ENCODE measurements at regions not wholly inside any gene's neighbourhood (a gene's known extent, or its start where the extent isn't known, plus 50 kb on each side); places are given as distances from the start of the nearest gene placed in this dataset.

DNA sequence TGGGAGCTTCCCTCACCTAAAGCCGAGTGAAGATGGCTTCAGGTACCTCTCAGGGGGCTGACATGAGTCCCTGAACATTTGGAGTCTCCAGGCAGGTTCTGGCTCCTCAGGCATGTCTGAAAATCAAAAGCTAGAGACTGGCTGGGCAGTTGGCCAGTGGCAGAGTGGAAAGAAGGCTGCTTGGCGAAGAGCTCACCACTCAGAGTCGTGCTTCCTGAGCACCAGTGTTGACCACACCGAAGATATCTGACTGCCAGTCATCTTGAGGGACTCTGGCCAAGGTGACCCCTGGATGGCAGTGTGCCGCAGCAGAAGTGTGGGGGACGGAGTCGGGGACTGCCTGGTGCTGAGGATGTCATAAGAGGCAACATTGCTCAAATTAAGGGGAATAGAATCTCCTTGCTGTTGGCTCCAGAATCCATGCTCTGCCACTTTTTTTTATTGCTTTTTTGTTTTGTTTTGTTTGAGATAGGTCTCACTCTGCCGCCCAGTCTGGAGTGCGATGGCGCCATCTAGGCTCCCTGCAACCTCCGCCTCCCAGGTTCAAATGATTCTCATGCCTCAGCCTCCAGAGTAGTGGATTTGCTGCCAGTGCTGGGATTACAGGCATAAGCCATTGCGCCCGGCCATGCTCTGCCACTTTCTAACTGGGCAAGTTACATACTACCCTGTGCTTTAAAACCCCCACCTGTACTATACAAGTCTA lies 172.5 kb upstream of the GATB start:
- no peaks in the 10 kb centered on the region for H3K4me1 ChIP-seq (ENCODE audit: control insufficient read depth, insufficient read depth, low read length)
- no peak overlapping the region for H3K4me3 ChIP-seq (ENCODE audit: low read length)
- H3K27ac ChIP-seq (ENCODE audit: low read length) = no peak overlapping the region
- H3K36me3 ChIP-seq (ENCODE audit: control insufficient read depth, insufficient read depth, low read length) = no peaks in the 10 kb centered on the region
- WGBS (ENCODE audit: insufficient coverage, low lambda C conversion rate) = no CpG with 5 or more reads among the region's 13 CpGs
- H3K9me3 ChIP-seq (ENCODE audit: control insufficient read depth, low read depth, low read length) = no peaks in the 10 kb centered on the region
- no peak for DNase-seq
- no peaks in the 10 kb centered on the region for H3K27me3 ChIP-seq (ENCODE audit: control insufficient read depth, insufficient read depth, low read length)

DNA sequence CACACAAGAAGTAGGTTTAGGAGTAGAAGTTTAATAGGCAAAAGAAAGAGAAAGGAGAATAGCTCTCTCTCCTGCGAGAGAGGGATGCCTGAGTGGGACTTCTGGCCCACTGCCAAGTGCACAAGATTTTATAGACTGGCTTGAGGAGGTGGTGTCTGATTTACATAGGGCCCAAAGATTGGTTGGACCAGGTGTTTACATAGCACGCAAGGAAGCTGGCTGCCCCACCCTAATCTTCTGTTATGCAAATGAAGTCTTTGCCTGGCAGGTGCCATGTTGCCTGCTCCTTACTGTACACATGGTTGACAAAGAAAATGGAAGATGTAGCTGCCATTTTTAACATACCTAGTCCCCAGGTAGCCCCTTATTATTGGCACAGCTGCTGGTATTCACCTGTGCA lies 170.8 kb upstream of the GATB start:
- no peaks in the 10 kb centered on the region for H3K9me3 ChIP-seq (ENCODE audit: control insufficient read depth, low read depth, low read length)
- H3K27ac ChIP-seq (ENCODE audit: low read length) = no peak overlapping the region
- no peaks in the 10 kb centered on the region for H3K36me3 ChIP-seq (ENCODE audit: control insufficient read depth, insufficient read depth, low read length)
- no peaks in the 10 kb centered on the region for H3K4me1 ChIP-seq (ENCODE audit: control insufficient read depth, insufficient read depth, low read length)
- no CpG with 5 or more reads among the region's 2 CpGs for WGBS (ENCODE audit: insufficient coverage, low lambda C conversion rate)
- H3K27me3 ChIP-seq (ENCODE audit: control insufficient read depth, insufficient read depth, low read length) = no peaks in the 10 kb centered on the region
- no peak for DNase-seq
- no peak overlapping the region for H3K4me3 ChIP-seq (ENCODE audit: low read length)

DNA sequence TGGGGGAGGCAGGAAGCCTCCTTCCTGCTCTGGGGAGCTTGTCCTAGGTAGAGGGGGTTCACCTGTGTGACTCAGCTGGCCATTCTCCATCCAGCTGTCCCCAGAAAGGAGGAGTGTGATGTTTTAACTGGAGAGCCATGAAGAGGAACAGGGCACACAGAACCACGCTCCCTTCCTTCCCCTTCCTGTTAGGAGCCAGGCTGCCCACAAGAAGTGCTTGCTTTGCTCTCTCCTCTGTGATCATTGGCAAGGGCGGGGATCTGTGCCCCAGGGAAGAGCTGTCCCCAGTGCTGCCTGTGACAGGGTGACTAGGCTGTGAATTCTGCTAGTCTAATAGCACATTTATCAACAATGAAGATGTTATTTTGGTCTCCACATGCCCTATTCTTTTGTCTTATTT lies 169.6 kb upstream of the GATB start:
- Histone ChIP-seq H3K27ac (ENCODE audit: low read length) (no peak overlapping the region), H3K36me3 (ENCODE audit: control insufficient read depth, insufficient read depth, low read length) (no peaks in the 10 kb centered on the region), H3K4me1 (ENCODE audit: control insufficient read depth, insufficient read depth, low read length) (no peaks in the 10 kb centered on the region), H3K9me3 (ENCODE audit: control insufficient read depth, low read depth, low read length) (no peaks in the 10 kb centered on the region), H3K27me3 (ENCODE audit: control insufficient read depth, insufficient read depth, low read length) (no peaks in the 10 kb centered on the region), H3K4me3 (ENCODE audit: low read length) (no peak overlapping the region)
- DNase-seq = no peak
- WGBS (ENCODE audit: insufficient coverage, low lambda C conversion rate) = no CpG with 5 or more reads among the region's 2 CpGs

DNA sequence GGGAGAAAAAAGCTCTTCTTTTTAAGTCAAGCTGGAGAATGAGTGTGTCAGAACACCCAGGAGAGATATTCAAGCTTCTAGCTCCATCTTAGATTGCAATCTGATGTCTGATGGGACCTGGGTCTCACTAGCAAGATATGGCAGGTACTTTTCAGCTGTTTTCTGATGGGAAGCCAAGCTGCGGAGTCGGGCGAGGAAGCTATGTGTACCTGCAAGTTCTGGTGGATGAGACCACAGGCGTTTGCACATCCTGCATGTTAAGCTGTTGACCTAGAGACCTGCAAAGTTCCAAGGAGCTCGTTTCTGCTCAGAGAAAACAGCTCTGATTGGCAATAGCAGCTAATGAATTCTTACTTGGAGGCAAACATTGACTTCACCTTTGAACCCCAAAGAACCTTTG lies 167.3 kb upstream of the GATB start:
- Histone ChIP-seq H3K27ac (ENCODE audit: low read length) (no peak overlapping the region), H3K36me3 (ENCODE audit: control insufficient read depth, insufficient read depth, low read length) (no peaks in the 10 kb centered on the region), H3K4me3 (ENCODE audit: low read length) (no peak overlapping the region), H3K4me1 (ENCODE audit: control insufficient read depth, insufficient read depth, low read length) (no peaks in the 10 kb centered on the region), H3K27me3 (ENCODE audit: control insufficient read depth, insufficient read depth, low read length) (no peaks in the 10 kb centered on the region), H3K9me3 (ENCODE audit: control insufficient read depth, low read depth, low read length) (no peaks in the 10 kb centered on the region)
- 20% methylated on average over 1 of the region's 5 CpGs for WGBS (ENCODE audit: insufficient coverage, low lambda C conversion rate)
- no peak for DNase-seq

DNA sequence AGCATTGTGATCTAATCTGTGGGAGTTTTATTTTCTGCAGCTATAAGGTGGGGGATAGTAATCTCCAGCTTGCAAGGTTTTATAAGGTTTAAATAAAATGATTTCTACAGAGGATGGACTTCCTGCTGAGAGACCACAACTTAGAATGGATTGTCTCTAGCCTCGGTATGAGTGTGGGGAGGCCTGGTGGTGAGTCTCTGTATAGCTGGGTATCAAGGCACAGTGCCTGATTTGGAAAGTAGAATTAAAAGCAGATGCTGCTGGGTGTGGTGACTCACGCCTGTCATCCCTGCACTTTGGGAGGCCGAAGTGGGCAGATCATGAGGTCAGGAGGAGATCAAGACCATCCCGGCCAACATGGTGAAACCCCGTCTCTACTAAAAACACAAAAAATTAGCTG lies 162.0 kb upstream of the GATB start:
- Histone ChIP-seq H3K9me3 (ENCODE audit: control insufficient read depth, low read depth, low read length) (no peaks in the 10 kb centered on the region), H3K4me3 (ENCODE audit: low read length) (no peak overlapping the region), H3K36me3 (ENCODE audit: control insufficient read depth, insufficient read depth, low read length) (no peaks in the 10 kb centered on the region), H3K4me1 (ENCODE audit: control insufficient read depth, insufficient read depth, low read length) (no peaks in the 10 kb centered on the region), H3K27ac (ENCODE audit: low read length) (no peak overlapping the region), H3K27me3 (ENCODE audit: control insufficient read depth, insufficient read depth, low read length) (peaks cover 2% of the 10 kb centered on the region)
- no peak for DNase-seq
- WGBS (ENCODE audit: insufficient coverage, low lambda C conversion rate) = no CpG with 5 or more reads among the region's 5 CpGs

DNA sequence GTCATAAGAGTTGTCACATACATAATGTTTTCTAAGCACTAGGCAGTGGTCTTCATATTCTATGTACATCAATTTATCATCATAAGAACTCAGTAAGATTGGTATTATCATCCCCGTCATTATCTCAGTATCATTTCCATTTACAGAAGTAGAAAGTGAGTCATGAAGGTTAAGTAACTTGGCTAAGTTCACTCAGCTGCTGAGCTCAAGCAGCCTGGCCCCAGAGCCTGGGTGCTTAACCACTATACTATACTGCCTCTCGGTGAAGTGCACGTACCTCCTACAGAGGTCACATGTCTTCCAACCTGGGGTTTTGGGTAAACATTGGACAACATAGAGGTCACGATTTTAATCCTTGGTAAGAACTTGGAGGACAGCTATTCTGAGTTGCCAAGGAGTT lies 161.5 kb upstream of the GATB start:
- H3K27ac ChIP-seq (ENCODE audit: low read length) = no peak overlapping the region
- no peaks in the 10 kb centered on the region for H3K9me3 ChIP-seq (ENCODE audit: control insufficient read depth, low read depth, low read length)
- no peak for DNase-seq
- H3K4me3 ChIP-seq (ENCODE audit: low read length) = no peak overlapping the region
- H3K36me3 ChIP-seq (ENCODE audit: control insufficient read depth, insufficient read depth, low read length) = no peaks in the 10 kb centered on the region
- no CpG with 5 or more reads among the region's 4 CpGs for WGBS (ENCODE audit: insufficient coverage, low lambda C conversion rate)
- H3K4me1 ChIP-seq (ENCODE audit: control insufficient read depth, insufficient read depth, low read length) = no peaks in the 10 kb centered on the region
- H3K27me3 ChIP-seq (ENCODE audit: control insufficient read depth, insufficient read depth, low read length) = peaks cover 2% of the 10 kb centered on the region

DNA sequence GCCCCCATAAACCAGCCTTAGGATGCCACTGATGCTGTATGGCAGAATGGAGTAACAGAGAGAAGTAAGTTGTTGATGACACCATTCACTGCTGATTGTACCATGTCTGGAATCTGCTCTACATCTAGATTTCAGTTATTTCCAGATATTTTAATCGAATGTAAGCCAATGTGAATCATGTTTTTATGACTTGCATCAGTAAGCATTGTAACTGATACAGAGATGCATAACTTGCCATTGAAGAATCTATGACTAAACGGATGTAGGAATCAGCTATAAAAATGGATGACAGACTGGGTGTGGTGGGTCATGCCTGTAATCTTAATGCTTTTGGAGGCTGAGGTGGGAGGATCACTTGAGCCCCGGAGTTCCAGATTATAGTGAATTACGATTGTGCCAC lies 161.0 kb upstream of the GATB start:
- H3K4me1 ChIP-seq (ENCODE audit: control insufficient read depth, insufficient read depth, low read length) = no peaks in the 10 kb centered on the region
- H3K9me3 ChIP-seq (ENCODE audit: control insufficient read depth, low read depth, low read length) = no peaks in the 10 kb centered on the region
- H3K36me3 ChIP-seq (ENCODE audit: control insufficient read depth, insufficient read depth, low read length) = no peaks in the 10 kb centered on the region
- no peak overlapping the region for H3K4me3 ChIP-seq (ENCODE audit: low read length)
- H3K27me3 ChIP-seq (ENCODE audit: control insufficient read depth, insufficient read depth, low read length) = peaks cover 2% of the 10 kb centered on the region
- no peak overlapping the region for H3K27ac ChIP-seq (ENCODE audit: low read length)
- no peak for DNase-seq
- WGBS (ENCODE audit: insufficient coverage, low lambda C conversion rate) = 95% methylated on average over 3 of the region's 4 CpGs

DNA sequence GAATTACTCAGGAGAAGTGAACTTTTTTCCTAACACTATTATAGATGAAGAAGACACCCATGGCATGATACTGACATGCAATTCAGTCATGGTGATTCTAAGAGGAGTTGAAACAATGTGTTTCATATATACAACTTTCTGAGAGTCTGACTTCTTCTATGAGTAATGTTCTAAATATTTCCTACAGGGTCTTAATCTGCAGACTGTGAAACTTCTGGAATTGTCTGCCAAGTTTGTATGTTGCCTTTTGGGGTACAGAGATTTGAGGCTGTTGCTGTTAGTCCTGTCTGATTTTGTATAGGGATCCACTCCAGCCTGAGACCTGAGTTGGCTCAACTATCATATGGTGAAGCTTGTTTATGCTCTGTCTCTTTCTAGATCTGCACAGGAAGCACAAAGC lies 160.6 kb upstream of the GATB start:
- H3K27ac ChIP-seq (ENCODE audit: low read length) = no peak overlapping the region
- no peaks in the 10 kb centered on the region for H3K4me1 ChIP-seq (ENCODE audit: control insufficient read depth, insufficient read depth, low read length)
- no peak for DNase-seq
- no peaks in the 10 kb centered on the region for H3K9me3 ChIP-seq (ENCODE audit: control insufficient read depth, low read depth, low read length)
- no peak overlapping the region for H3K4me3 ChIP-seq (ENCODE audit: low read length)
- H3K27me3 ChIP-seq (ENCODE audit: control insufficient read depth, insufficient read depth, low read length) = peaks cover 2% of the 10 kb centered on the region
- no peaks in the 10 kb centered on the region for H3K36me3 ChIP-seq (ENCODE audit: control insufficient read depth, insufficient read depth, low read length)

DNA sequence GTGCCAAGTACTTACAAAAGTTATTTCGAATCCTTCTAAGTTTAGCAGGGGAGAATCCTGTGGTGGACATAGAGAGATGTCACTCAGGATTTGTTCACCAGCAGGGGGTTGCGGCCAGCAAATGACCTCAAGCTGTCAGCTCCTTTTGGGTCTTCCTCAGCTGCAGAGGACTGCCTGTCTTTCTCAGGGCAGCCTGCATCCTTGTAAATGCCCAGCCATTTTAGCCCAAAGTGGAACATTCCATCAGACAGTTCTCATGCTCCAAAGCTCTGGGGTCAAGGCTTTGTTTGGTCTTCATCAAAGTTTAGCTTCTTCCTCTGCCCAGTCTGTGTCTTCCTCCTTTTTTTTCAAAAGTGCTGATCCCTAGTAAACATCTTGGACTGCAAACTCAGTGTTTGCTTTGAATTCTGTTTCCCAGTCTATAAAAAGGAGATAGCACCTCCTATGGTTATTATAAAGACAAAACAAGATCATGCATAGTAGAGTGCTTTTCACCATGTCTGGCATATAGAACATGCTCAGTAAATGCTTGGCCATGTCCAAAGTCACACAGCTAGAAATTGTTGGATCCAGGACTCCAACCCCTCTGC lies 156.4 kb upstream of the GATB start:
- no peaks in the 10 kb centered on the region for H3K4me1 ChIP-seq (ENCODE audit: control insufficient read depth, insufficient read depth, low read length)
- H3K9me3 ChIP-seq (ENCODE audit: control insufficient read depth, low read depth, low read length) = no peaks in the 10 kb centered on the region
- H3K4me3 ChIP-seq (ENCODE audit: low read length) = no peak overlapping the region
- H3K27ac ChIP-seq (ENCODE audit: low read length) = no peak overlapping the region
- WGBS (ENCODE audit: insufficient coverage, low lambda C conversion rate) = no CpG with 5 or more reads among the region's 2 CpGs
- H3K27me3 ChIP-seq (ENCODE audit: control insufficient read depth, insufficient read depth, low read length) = no peaks in the 10 kb centered on the region
- no peak for DNase-seq
- H3K36me3 ChIP-seq (ENCODE audit: control insufficient read depth, insufficient read depth, low read length) = no peaks in the 10 kb centered on the region

DNA sequence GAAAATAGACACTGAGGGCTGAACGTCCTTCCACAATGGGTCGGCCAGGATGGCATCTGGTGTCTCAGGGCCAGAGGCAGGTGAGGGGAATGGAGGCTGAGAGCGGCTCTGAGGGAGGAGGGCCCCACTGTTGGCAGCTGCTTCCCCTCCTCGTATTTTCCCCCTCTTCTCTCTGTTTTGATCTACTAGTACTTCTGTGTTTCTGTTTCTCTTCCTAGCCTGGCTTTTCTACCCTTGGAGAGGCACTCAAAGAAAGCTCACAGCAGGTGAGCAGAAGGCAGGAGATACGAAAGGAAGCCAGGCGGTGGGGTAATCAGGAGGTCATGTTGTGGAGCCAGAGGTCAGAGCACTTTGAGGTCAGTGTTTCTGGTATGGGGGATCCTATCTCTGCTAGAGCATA lies 151.8 kb upstream of the GATB start:
- WGBS (ENCODE audit: insufficient coverage, low lambda C conversion rate) = no CpG with 5 or more reads among the region's 6 CpGs
- H3K4me3 ChIP-seq (ENCODE audit: low read length) = no peak overlapping the region
- no peak for DNase-seq
- no peaks in the 10 kb centered on the region for H3K9me3 ChIP-seq (ENCODE audit: control insufficient read depth, low read depth, low read length)
- H3K4me1 ChIP-seq (ENCODE audit: control insufficient read depth, insufficient read depth, low read length) = no peaks in the 10 kb centered on the region
- H3K27me3 ChIP-seq (ENCODE audit: control insufficient read depth, insufficient read depth, low read length) = peaks cover 5% of the 10 kb centered on the region
- H3K36me3 ChIP-seq (ENCODE audit: control insufficient read depth, insufficient read depth, low read length) = no peaks in the 10 kb centered on the region
- H3K27ac ChIP-seq (ENCODE audit: low read length) = no peak overlapping the region

DNA sequence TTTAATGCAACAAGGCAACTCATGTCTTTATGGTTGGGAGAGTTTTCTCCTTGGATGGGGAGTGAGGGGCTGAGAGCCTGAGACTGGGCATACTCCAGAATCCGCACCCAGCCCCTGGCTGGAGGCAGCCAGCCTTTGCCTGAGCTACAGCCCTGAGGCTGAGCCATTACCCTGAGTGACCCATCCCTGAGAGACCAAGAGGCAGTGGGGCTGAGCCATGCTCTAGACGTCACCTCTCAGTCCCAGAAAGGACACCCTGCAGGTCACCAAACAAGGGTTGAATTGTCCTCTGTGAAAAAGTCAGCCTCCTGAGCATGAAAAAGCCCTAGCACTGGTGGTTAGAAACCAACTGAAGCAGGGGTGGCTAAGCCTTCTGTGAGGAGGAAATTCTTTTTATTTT lies 151.2 kb upstream of the GATB start:
- H3K4me1 ChIP-seq (ENCODE audit: control insufficient read depth, insufficient read depth, low read length) = no peaks in the 10 kb centered on the region
- H3K27me3 ChIP-seq (ENCODE audit: control insufficient read depth, insufficient read depth, low read length) = peaks cover 5% of the 10 kb centered on the region
- H3K36me3 ChIP-seq (ENCODE audit: control insufficient read depth, insufficient read depth, low read length) = no peaks in the 10 kb centered on the region
- no peak overlapping the region for H3K4me3 ChIP-seq (ENCODE audit: low read length)
- no CpG with 5 or more reads among the region's 2 CpGs for WGBS (ENCODE audit: insufficient coverage, low lambda C conversion rate)
- H3K9me3 ChIP-seq (ENCODE audit: control insufficient read depth, low read depth, low read length) = no peaks in the 10 kb centered on the region
- no peak for DNase-seq
- H3K27ac ChIP-seq (ENCODE audit: low read length) = no peak overlapping the region

Data from large intestine (tissue), 3 donors.